GM23338 (cell line): ENCODE measurements at regions not wholly inside any gene's neighbourhood (a gene's known extent, or its start where the extent isn't known, plus 50 kb on each side); places are given as distances from the start of the nearest gene placed in this dataset.

ENCODE experiments used
- CREB1 ChIP-seq: fragments of 250-450 bp; sonication (Bioruptor Pico); IDR thresholded peaks from 2 replicates; pipeline ENCODE4 v1.5.0; 2020; ENCODE audit warnings: low read depth, mild to moderate bottlenecking, moderate library complexity
- CTCF ChIP-seq, 2 experiments: fragments of 200-600 bp in 1 of 2; sonication (generic) in 1 of 2; conservative IDR thresholded peaks; 2 replicates each; pipeline versions ENCODE4 v1.5.1 to v1.6.1; 2016 to 2017; ENCODE audit warnings: antibody characterized with exemption in 2 of 2, low read depth in 2 of 2, mild to moderate bottlenecking in 2 of 2, moderate library complexity in 1 of 2
- ETS1 ChIP-seq: IDR thresholded peaks from 2 replicates; pipeline ENCODE4 v1.6.1; 2016; ENCODE audit warnings: antibody characterized with exemption
- EZH2 ChIP-seq: fragments of 200-600 bp; sonication (generic); IDR thresholded peaks from one replicate; pipeline ENCODE4 v1.8.0; 2017; ENCODE audit warnings: antibody characterized with exemption, mild to moderate bottlenecking, low read depth; ENCODE audit not compliant: unreplicated experiment
- EZH2phosphoT487 ChIP-seq: fragments of 200-600 bp; sonication (generic); IDR thresholded peaks from one replicate; pipeline ENCODE4 v1.8.1; 2018; ENCODE audit warnings: antibody characterized with exemption; ENCODE audit not compliant: unreplicated experiment
- JUNB ChIP-seq: IDR thresholded peaks from one replicate; pipeline ENCODE4 v1.6.1; 2016; ENCODE audit warnings: antibody characterized with exemption; ENCODE audit not compliant: unreplicated experiment
- NANOG ChIP-seq: IDR thresholded peaks from 2 replicates; pipeline ENCODE4 v1.6.1; 2016; ENCODE audit warnings: antibody characterized with exemption, borderline replicate concordance
- POLR2AphosphoS5 ChIP-seq: IDR thresholded peaks from 2 replicates; pipeline ENCODE4 v1.6.1; 2016; ENCODE audit warnings: antibody characterized with exemption, low read depth
- REST ChIP-seq: IDR thresholded peaks from one replicate; pipeline ENCODE4 v1.6.1; 2018; ENCODE audit warnings: antibody characterized with exemption; ENCODE audit not compliant: unreplicated experiment
- STAT1 ChIP-seq: IDR thresholded peaks from one replicate; pipeline ENCODE4 v1.6.1; 2016; ENCODE audit warnings: antibody characterized with exemption; ENCODE audit not compliant: unreplicated experiment
- ZNF114 ChIP-seq: fragments of 250-450 bp; sonication (Bioruptor Pico); IDR thresholded peaks from 2 replicates; pipeline ENCODE4 v1.5.0; 2020; ENCODE audit warnings: mild to moderate bottlenecking, moderate library complexity
- ZNF331 ChIP-seq: fragments of 250-450 bp; sonication (Bioruptor Pico); IDR thresholded peaks from 2 replicates; pipeline ENCODE4 v1.5.0; 2020; ENCODE audit warnings: low read depth, mild to moderate bottlenecking, moderate library complexity
- ZNF462 ChIP-seq: fragments of 250-450 bp; sonication (Bioruptor Pico); IDR thresholded peaks from 2 replicates; pipeline ENCODE4 v1.5.0; 2020; ENCODE audit warnings: mild to moderate bottlenecking, moderate library complexity

GRCh38 chr9:78858266-78858665 lies 561.3 kb downstream of the PSAT1 start:
- TF ChIP-seq CTCF (conservative IDR thresholded peaks at IDR 0.05; ENCODE audit: low read depth in 2 of 2) (no peak), JUNB (no peak), EZH2 (no peak), CREB1 (CRISPR knock-in tag) (no peak), ZNF462 (CRISPR knock-in tag) (no peak), POLR2AphosphoS5 (no peak), ZNF114 (CRISPR knock-in tag) (no peak), EZH2phosphoT487 (no peak), STAT1 (no peak), REST (no peak), ZNF331 (CRISPR knock-in tag) (no peak), NANOG (no peak), ETS1 (no peak)
